ENCODE measurements at regions not wholly inside any gene's neighbourhood (a gene's known extent, or its start where the extent isn't known, plus 50 kb on each side); places are given as distances from the start of the nearest gene placed in this dataset.

DNA sequence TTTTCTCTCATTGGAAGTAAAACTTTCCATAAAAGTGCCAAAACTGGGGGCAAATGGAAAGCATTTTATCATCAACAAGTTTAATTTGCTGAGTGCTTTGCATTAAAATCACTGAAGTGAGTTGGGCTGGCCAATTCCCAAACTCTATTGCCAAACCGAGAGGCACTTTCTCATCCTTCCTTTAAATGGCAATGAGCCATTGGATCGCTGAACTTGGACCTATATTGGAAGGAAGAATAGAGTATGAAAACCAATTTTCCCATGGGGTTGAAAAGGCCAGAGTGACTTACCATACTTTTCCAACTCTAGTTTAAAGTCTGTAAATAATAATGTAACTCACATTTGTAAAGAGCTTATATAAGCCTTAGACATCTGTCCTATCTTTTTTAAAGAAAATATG is 189.1 kb upstream of the C1orf87 start:
- no peak overlapping the region for H3K14ac ChIP-seq (ENCODE audit: insufficient read depth, low read length)
- H4K20me1 ChIP-seq (ENCODE audit: control insufficient read depth, insufficient read depth, insufficient read length), result no peaks in the 10 kb centered on the region
- no peaks in the 10 kb centered on the region for H3K23me2 ChIP-seq (ENCODE audit: insufficient read length, low read depth, low read length, poor library complexity, severe bottlenecking)
- H3K9ac ChIP-seq (ENCODE audit: extremely low read depth, insufficient read length, low read length), result no peak overlapping the region
- no peak overlapping the region for H3K4me2 ChIP-seq (ENCODE audit: insufficient read depth, insufficient read length, low read length)
- H3T11ph ChIP-seq (ENCODE audit: low read length), result no peak overlapping the region
- Mint-ChIP-seq H3K4me1 (no peaks in the 10 kb centered on the region), H3K4me3 (no peak overlapping the region), H3K9me3 (no peaks in the 10 kb centered on the region), H3K27me3 (ENCODE audit: low read depth) (no peaks in the 10 kb centered on the region; the same call in 1 of the 2 replicates), H3K27ac (no peak overlapping the region), H3K36me3 (ENCODE audit: insufficient read depth in 1 of 3, low read depth in 3 of 3) (no peaks in the 10 kb centered on the region; a peak in 1 of 7 replicates)
- no peak overlapping the region for H3K56ac ChIP-seq (ENCODE audit: insufficient read length, low read depth, low read length)
- no peak overlapping the region for H4K8ac ChIP-seq (replicated peaks; ENCODE audit: insufficient read length, low read depth, low read length)
- H4K5ac ChIP-seq (ENCODE audit: insufficient read length, low read depth, low read length), result no peak overlapping the region
- H3K27me3 ChIP-seq (ENCODE audit: insufficient read depth, low read length), result no peaks in the 10 kb centered on the region
- DNase-seq, result no peak
- H4K91ac ChIP-seq (ENCODE audit: insufficient read length, low read depth, low read length), result no peak overlapping the region
- no peak overlapping the region for H2AFZ ChIP-seq (ENCODE audit: low read length)
- H3K9me3 ChIP-seq (ENCODE audit: control insufficient read depth, low read depth, low read length), result no peaks in the 10 kb centered on the region
- H2BK15ac ChIP-seq (ENCODE audit: low read depth, low read length), result no peak overlapping the region
- H3K4ac ChIP-seq (ENCODE audit: low read depth, low read length), result no peak overlapping the region
- H3K23ac ChIP-seq (ENCODE audit: insufficient read length, low read depth, low read length), result no peak overlapping the region
- no peak overlapping the region for H3K18ac ChIP-seq (ENCODE audit: insufficient read length, low read depth, low read length)
- H2BK5ac ChIP-seq (ENCODE audit: insufficient read length, low read length), result no peak overlapping the region
- H3K79me1 ChIP-seq (ENCODE audit: insufficient read depth, low read depth, low read length, poor library complexity, severe bottlenecking), result no peaks in the 10 kb centered on the region
- no peaks in the 10 kb centered on the region for H3K4me1 ChIP-seq (ENCODE audit: insufficient read depth, low read length)
- H3K79me2 ChIP-seq (ENCODE audit: insufficient read depth, low read length), result no peaks in the 10 kb centered on the region
- no peak overlapping the region for H2BK20ac ChIP-seq (ENCODE audit: low read depth, low read length, poor library complexity, severe bottlenecking)
- H3K27ac ChIP-seq (ENCODE audit: insufficient read length, low read depth, low read length), result no peak overlapping the region
- no peak overlapping the region for H2BK120ac ChIP-seq (ENCODE audit: low read depth, low read length, poor library complexity, severe bottlenecking)
- no peak overlapping the region for H2AK5ac ChIP-seq (ENCODE audit: insufficient read length, low read length)
- no peak overlapping the region for H2BK12ac ChIP-seq (ENCODE audit: insufficient read length, low read depth, low read length)
- no CpG with 5 or more reads among the region's 2 CpGs for WGBS (ENCODE audit: extremely low coverage, insufficient read length, low lambda C conversion rate)
- TF ChIP-seq CTCF (conservative IDR thresholded peaks at IDR 0.05), result no peak
